A673 (cell line): ENCODE measurements at regions not wholly inside any gene's neighbourhood (a gene's known extent, or its start where the extent isn't known, plus 50 kb on each side); places are given as distances from the start of the nearest gene placed in this dataset.

Experiments
- BruUV-seq: library from RNA; stranded (reverse); fragments of 400-500 nt; replicated peaks from 2 replicates; lab custom pipeline; 2021; lab: Mats Ljungman, UMichigan
- CTCF ChIA-PET: fragments of 300-600 bp; sonication (Branson Sonifier 250); formaldehyde crosslinking; loops from one replicate; lab custom pipeline; 2022; ENCODE audit warnings: antibody characterized with exemption; lab: Charles Lee
- POLR2A ChIA-PET: fragments of 300-600 bp; sonication (Branson Sonifier 250); formaldehyde crosslinking; loops from one replicate; lab custom pipeline; 2022; ENCODE audit warnings: antibody characterized with exemption; ENCODE audit not compliant: low non-redundant PET; lab: Charles Lee
- DNase-seq: peaks from one replicate; pipeline ENCODE4 v3.0.0-alpha.2; 2015; ENCODE audit warnings: low spot score
- H3K27ac ChIP-seq: fragments of 200-600 bp; sonication (generic); 2 replicates; pipeline ENCODE4 v1.5.1; 2016; ENCODE audit warnings: mixed run types, low read depth, mild to moderate bottlenecking, mixed read lengths, antibody characterized with exemption, low read length; ENCODE audit not compliant: poor library complexity, severe bottlenecking
- H3K27me3 ChIP-seq: fragments of 200-600 bp; sonication (generic); replicated peaks from 2 replicates; pipeline ENCODE4 v1.6.1; 2017; ENCODE audit warnings: mixed run types, low read depth, mild to moderate bottlenecking, mixed read lengths, antibody characterized with exemption, low read length; ENCODE audit not compliant: insufficient read depth, poor library complexity
- H3K36me3 ChIP-seq: fragments of 200-600 bp; sonication (generic); 2 replicates; pipeline ENCODE4 v1.6.1; 2016; ENCODE audit warnings: mixed run types, mild to moderate bottlenecking, mixed read lengths, antibody characterized with exemption, low read length; ENCODE audit not compliant: insufficient read depth, poor library complexity, severe bottlenecking
- H3K4me1 ChIP-seq: fragments of 200-600 bp; sonication (generic); 2 replicates; pipeline ENCODE4 v1.6.1; 2017; ENCODE audit warnings: mixed run types, mild to moderate bottlenecking, mixed read lengths, antibody characterized with exemption, low read length; ENCODE audit not compliant: insufficient read depth, poor library complexity, severe bottlenecking
- H3K4me3 ChIP-seq: fragments of 200-600 bp; sonication (generic); 2 replicates; pipeline ENCODE4 v1.5.1; 2016; ENCODE audit warnings: low read depth, mixed run types, mild to moderate bottlenecking, mixed read lengths, low read length; ENCODE audit not compliant: poor library complexity, severe bottlenecking
- H3K9me3 ChIP-seq: fragments of 200-600 bp; sonication (generic); 2 replicates; pipeline ENCODE4 v1.6.1; 2016; ENCODE audit warnings: mixed run types, low read depth, mild to moderate bottlenecking, mixed read lengths, antibody characterized with exemption, low read length; ENCODE audit not compliant: poor library complexity, severe bottlenecking
- EZH2 ChIP-seq: fragments of 200-600 bp; sonication (generic); IDR thresholded peaks from 2 replicates; pipeline ENCODE4 v1.6.1; 2017; ENCODE audit warnings: borderline replicate concordance, low read depth, mild to moderate bottlenecking, mixed read lengths, antibody characterized with exemption, low read length; ENCODE audit not compliant: poor library complexity, severe bottlenecking
- intact Hi-C: fragments of 100-400 bp; cut with micrococcal nuclease; formaldehyde crosslinking; loops from one replicate; pipeline ENCODE4 v1.10.0; 2022; ENCODE audit not compliant: unreplicated experiment
- TF ChIP-seq, protein P1 (sequence below): fragments of 300-800, 200-600 bp; sonication (generic); conservative IDR thresholded peaks from 2 replicates; pipeline ENCODE4 v1.5.1; 2017; ENCODE audit warnings: low read depth, mild to moderate bottlenecking, antibody characterized with exemption, low read length, moderate library complexity, mixed read lengths

DNA sequence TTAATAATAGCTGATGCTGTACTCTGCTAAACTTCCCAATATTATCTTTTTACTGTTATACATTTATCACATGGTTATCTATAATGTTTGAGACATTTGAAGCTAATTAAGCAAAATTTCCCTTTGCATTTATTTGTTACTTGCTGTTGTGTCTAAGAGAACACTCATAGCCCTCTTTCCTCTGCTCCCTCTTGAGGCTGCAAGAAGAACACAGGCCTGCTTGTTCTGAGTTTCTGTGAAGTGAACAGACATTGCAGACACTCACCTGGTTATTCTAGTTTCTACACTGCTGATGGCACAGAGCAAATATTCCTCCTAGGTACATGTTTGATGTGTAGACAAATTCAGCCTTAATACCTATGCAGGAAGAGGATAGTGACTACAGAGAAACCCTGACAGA, 367.8 kb downstream of the GASK1B start:
- BruUV-seq, result no TSS peak
- no peaks in the 10 kb centered on the region for H3K36me3 ChIP-seq
- H3K27ac ChIP-seq, result no peak overlapping the region
- H3K9me3 ChIP-seq, result peaks cover 6% of the 10 kb centered on the region
- H3K4me1 ChIP-seq, result peaks cover 23% of the 10 kb centered on the region
- intact Hi-C loops, result loop anchor here (5.0 to 10.0 kb wide), 2 partner anchors 103 to 580 kb away; partner anchors contain the start of gene GRIA2
- ChIA-PET CTCF (no interaction called here), POLR2A (no interaction called here)
- TF ChIP-seq, protein P1, sequence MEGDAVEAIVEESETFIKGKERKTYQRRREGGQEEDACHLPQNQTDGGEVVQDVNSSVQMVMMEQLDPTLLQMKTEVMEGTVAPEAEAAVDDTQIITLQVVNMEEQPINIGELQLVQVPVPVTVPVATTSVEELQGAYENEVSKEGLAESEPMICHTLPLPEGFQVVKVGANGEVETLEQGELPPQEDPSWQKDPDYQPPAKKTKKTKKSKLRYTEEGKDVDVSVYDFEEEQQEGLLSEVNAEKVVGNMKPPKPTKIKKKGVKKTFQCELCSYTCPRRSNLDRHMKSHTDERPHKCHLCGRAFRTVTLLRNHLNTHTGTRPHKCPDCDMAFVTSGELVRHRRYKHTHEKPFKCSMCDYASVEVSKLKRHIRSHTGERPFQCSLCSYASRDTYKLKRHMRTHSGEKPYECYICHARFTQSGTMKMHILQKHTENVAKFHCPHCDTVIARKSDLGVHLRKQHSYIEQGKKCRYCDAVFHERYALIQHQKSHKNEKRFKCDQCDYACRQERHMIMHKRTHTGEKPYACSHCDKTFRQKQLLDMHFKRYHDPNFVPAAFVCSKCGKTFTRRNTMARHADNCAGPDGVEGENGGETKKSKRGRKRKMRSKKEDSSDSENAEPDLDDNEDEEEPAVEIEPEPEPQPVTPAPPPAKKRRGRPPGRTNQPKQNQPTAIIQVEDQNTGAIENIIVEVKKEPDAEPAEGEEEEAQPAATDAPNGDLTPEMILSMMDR, result peak; percentile 56
- no peak for TF ChIP-seq EZH2
- no peaks in the 10 kb centered on the region for H3K27me3 ChIP-seq
- no peak overlapping the region for H3K4me3 ChIP-seq
- peak; percentile 9 for DNase-seq

DNA sequence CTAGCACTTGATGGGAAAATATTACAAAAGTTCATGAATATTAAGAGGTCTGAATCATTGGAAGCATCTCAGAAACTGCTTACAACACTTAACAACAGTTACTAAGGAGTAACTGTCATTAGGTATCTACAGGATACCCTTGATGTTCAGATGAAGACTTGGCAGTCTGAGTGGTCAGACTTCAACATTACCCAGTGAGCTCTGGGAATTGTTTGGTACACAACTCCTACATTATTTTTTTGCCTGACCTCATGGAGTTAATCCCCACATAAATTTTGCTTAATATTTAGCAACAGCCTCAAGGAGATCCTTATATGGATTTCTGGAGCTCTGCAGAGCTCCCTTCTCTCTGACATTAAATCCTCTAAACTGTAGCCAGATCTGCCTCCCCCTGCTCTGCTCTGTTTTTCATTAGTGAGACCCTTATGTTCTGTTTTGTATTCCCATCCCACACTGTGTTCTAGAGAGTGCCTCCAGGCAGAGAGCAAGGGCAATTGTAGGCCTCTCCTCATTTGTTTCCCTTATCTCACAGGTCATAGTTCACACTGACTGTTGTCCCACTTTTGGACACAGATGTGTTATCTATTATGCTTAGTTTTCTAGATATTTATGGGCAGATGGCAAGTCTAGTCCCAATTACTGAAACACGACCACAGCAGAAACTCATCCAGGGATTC, 368.8 kb downstream of the GASK1B start:
- intact Hi-C loops, result loop anchor here (5.0 to 10.0 kb wide), 2 partner anchors 102 to 579 kb away; partner anchors contain the start of gene GRIA2
- no TSS peak for BruUV-seq
- ChIA-PET POLR2A (no interaction called here), CTCF (no interaction called here)
- Histone ChIP-seq H3K27ac (peak overlapping the region; percentile 55), H3K4me1 (peaks cover 23% of the 10 kb centered on the region), H3K36me3 (no peaks in the 10 kb centered on the region), H3K4me3 (no peak overlapping the region), H3K9me3 (peaks cover 6% of the 10 kb centered on the region), H3K27me3 (no peaks in the 10 kb centered on the region)
- TF ChIP-seq, protein P1, result no peak
- TF ChIP-seq EZH2, result no peak
- peak; percentile 1 for DNase-seq

DNA sequence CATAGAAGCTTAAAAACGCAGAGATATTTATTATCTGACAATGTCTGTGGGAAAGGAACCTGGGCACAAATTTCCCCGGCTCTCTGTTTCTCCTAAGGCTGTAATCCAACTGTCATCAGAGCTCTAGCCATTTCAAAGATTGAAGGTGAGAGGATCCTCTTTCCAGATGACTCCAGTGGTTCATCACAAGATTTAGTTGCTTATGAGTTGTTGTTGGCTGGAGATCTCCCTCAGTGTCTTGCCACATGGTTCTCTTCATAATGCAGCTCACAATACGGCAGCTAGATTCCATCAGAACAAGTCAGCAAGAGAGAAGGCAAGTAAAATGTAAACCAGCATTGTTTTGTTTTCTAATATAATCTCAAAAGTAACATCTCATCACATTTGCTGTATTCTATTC, 369.4 kb downstream of the GASK1B start:
- intact Hi-C loops, result loop anchor here (5.0 to 10.0 kb wide), 2 partner anchors 101 to 579 kb away; partner anchors contain the start of gene GRIA2
- CTCF ChIA-PET, result no interaction called here
- no TSS peak for BruUV-seq

More for the DNA sequence above, 369.4 kb downstream of the GASK1B start:
- no peak overlapping the region for H3K27ac ChIP-seq
- DNase-seq, result no peak
- peaks cover 6% of the 10 kb centered on the region for H3K9me3 ChIP-seq
- no peaks in the 10 kb centered on the region for H3K36me3 ChIP-seq
- H3K4me1 ChIP-seq, result peaks cover 23% of the 10 kb centered on the region
- H3K4me3 ChIP-seq, result no peak overlapping the region
- H3K27me3 ChIP-seq, result no peaks in the 10 kb centered on the region
- POLR2A ChIA-PET, result no interaction called here
- TF ChIP-seq, protein P1, result no peak
- TF ChIP-seq EZH2, result no peak
